Upper lobe of right lung (tissue), 1 donor: ENCODE measurements at regions not wholly inside any gene's neighbourhood (a gene's known extent, or its start where the extent isn't known, plus 50 kb on each side); places are given as distances from the start of the nearest gene placed in this dataset.

Experiments
- ATAC-seq: fragments of 200-7000 bp; cut with Tn5 transposase; one replicate; pipeline ENCODE4 v1.9.1; 2020; ENCODE audit warnings: mild to moderate bottlenecking, moderate library complexity
- DNase-seq: peaks from one replicate; pipeline ENCODE4 v3.0.0-alpha.2; 2020
- H3K27ac ChIP-seq: fragments of 200-600 bp; one replicate; pipeline ENCODE4 v1.8.0; 2022
- H3K27me3 ChIP-seq: fragments of 200-600 bp; one replicate; pipeline ENCODE4 v1.8.0; 2022; ENCODE audit warnings: mild to moderate bottlenecking
- H3K36me3 ChIP-seq: fragments of 200-600 bp; one replicate; pipeline ENCODE4 v1.8.0; 2022
- H3K4me1 ChIP-seq: fragments of 200-600 bp; one replicate; pipeline ENCODE4 v1.8.0; 2022
- H3K4me3 ChIP-seq: fragments of 200-600 bp; one replicate; pipeline ENCODE4 v1.8.0; 2022; ENCODE audit warnings: mild to moderate bottlenecking
- H3K9me3 ChIP-seq: fragments of 200-600 bp; one replicate; pipeline ENCODE4 v1.8.0; 2022
- CTCF ChIP-seq: fragments of 200-600 bp; IDR thresholded peaks from one replicate; pipeline ENCODE4 v1.8.0; 2022; ENCODE audit warnings: antibody characterized with exemption
- intact Hi-C: fragments of 100-400 bp; cut with DNase I; formaldehyde crosslinking; loops from one replicate; pipeline ENCODE4 v1.11.0; 2022
- donor health status: DM: no; HTN: yes; CAD: no; lungs with severe emphysema.

- H3K27me3 ChIP-seq: no peaks in the 10 kb centered on the region
- DNase-seq (no peak), ATAC-seq (no peak)
- H3K36me3 ChIP-seq: no peaks in the 10 kb centered on the region
- intact Hi-C loops: no loop called here
- H3K9me3 ChIP-seq: no peaks in the 10 kb centered on the region
- no peaks in the 10 kb centered on the region for H3K4me1 ChIP-seq
- H3K4me3 ChIP-seq: no peak overlapping the region
- no peak for TF ChIP-seq CTCF
- H3K27ac ChIP-seq: no peak overlapping the region
These were observed 229.0 kb downstream of the PPARGC1A start for GRCh38 chr4:23660865-23661264.

- Histone ChIP-seq H3K27me3 (no peaks in the 10 kb centered on the region), H3K27ac (no peak overlapping the region), H3K36me3 (no peaks in the 10 kb centered on the region), H3K4me1 (no peaks in the 10 kb centered on the region), H3K4me3 (no peak overlapping the region), H3K9me3 (no peaks in the 10 kb centered on the region)
- DNase-seq (no peak), ATAC-seq (no peak)
- intact Hi-C loops: no loop called here
- TF ChIP-seq CTCF: no peak
These were observed 235.1 kb downstream of the PPARGC1A start for GRCh38 chr4:23654791-23655190.

- DNase-seq (no peak), ATAC-seq (no peak)
- no peak for TF ChIP-seq CTCF
- Histone ChIP-seq H3K36me3 (no peaks in the 10 kb centered on the region), H3K9me3 (no peaks in the 10 kb centered on the region), H3K27ac (no peak overlapping the region), H3K4me1 (no peaks in the 10 kb centered on the region), H3K27me3 (no peaks in the 10 kb centered on the region), H3K4me3 (no peak overlapping the region)
- intact Hi-C loops: no loop called here
These were observed 240.8 kb downstream of the PPARGC1A start for GRCh38 chr4:23648854-23649596.

GRCh38 chr4:23635468-23635867 is 254.4 kb downstream of the PPARGC1A start:
- no peak overlapping the region for H3K27ac ChIP-seq
- intact Hi-C loops: no loop called here
- no peaks in the 10 kb centered on the region for H3K4me1 ChIP-seq
- no peak for ATAC-seq
- no peak for DNase-seq
- TF ChIP-seq CTCF: no peak
- no peak overlapping the region for H3K4me3 ChIP-seq
- no peaks in the 10 kb centered on the region for H3K27me3 ChIP-seq
- H3K9me3 ChIP-seq: no peaks in the 10 kb centered on the region
- H3K36me3 ChIP-seq: no peaks in the 10 kb centered on the region

GRCh38 chr4:23631255-23631950 is 258.4 kb downstream of the PPARGC1A start:
- Histone ChIP-seq H3K4me1 (no peaks in the 10 kb centered on the region), H3K36me3 (no peaks in the 10 kb centered on the region), H3K27me3 (no peaks in the 10 kb centered on the region), H3K9me3 (no peaks in the 10 kb centered on the region), H3K4me3 (no peak overlapping the region), H3K27ac (no peak overlapping the region)
- no peak for TF ChIP-seq CTCF
- peak; percentile 49 for ATAC-seq
- DNase-seq: no peak
- intact Hi-C loops: no loop called here
